Hepatocyte (in vitro differentiated cells): ENCODE measurements at regions not wholly inside any gene's neighbourhood (a gene's known extent, or its start where the extent isn't known, plus 50 kb on each side); places are given as distances from the start of the nearest gene placed in this dataset.
A peak's percentile ranks its signal among the peaks of the same experiment; 100 is the strongest.

ENCODE experiments used
- DNase-seq: peaks from one replicate; pipeline ENCODE4 v3.0.0-alpha.2; 2016; ENCODE audit warnings: low spot score
- H2AFZ ChIP-seq: fragments of 200-600 bp; sonication (generic); 2 replicates; pipeline ENCODE4 v1.6.0; 2016; ENCODE audit warnings: antibody characterized with exemption, mild to moderate bottlenecking
- H3K27ac ChIP-seq: fragments of 200-600 bp; sonication (generic); 2 replicates; pipeline ENCODE4 v1.5.1; 2016; ENCODE audit warnings: mild to moderate bottlenecking
- H3K27me3 ChIP-seq: fragments of 200-600 bp; sonication (generic); 2 replicates; pipeline ENCODE4 v1.6.1; 2016
- H3K36me3 ChIP-seq: fragments of 200-600 bp; sonication (generic); replicated peaks from 2 replicates; pipeline ENCODE4 v1.5.1; 2016; ENCODE audit warnings: low read depth; ENCODE audit not compliant: insufficient read depth
- H3K4me1 ChIP-seq: fragments of 200-600 bp; sonication (generic); 2 replicates; pipeline ENCODE4 v1.5.1; 2016; ENCODE audit warnings: mild to moderate bottlenecking, moderate library complexity; ENCODE audit not compliant: insufficient read depth
- H3K4me2 ChIP-seq: fragments of 200-600 bp; sonication (generic); 2 replicates; pipeline ENCODE4 v1.6.0; 2016
- H3K4me3 ChIP-seq: fragments of 200-600 bp; sonication (generic); 2 replicates; pipeline ENCODE4 v1.5.1; 2016; ENCODE audit warnings: mild to moderate bottlenecking
- H3K79me2 ChIP-seq: fragments of 200-600 bp; sonication (generic); 2 replicates; pipeline ENCODE4 v1.6.0; 2017; ENCODE audit warnings: mild to moderate bottlenecking
- H3K9me2 ChIP-seq: fragments of 200-600 bp; sonication (generic); replicated peaks from 2 replicates; pipeline ENCODE4 v1.6.0; 2017; ENCODE audit warnings: mild to moderate bottlenecking; ENCODE audit not compliant: insufficient read depth
- H3K9me3 ChIP-seq: fragments of 200-600 bp; sonication (generic); 2 replicates; pipeline ENCODE4 v1.5.1; 2016; ENCODE audit warnings: low read depth, mild to moderate bottlenecking
- H4K20me1 ChIP-seq: fragments of 200-600 bp; sonication (generic); 2 replicates; pipeline ENCODE4 v1.6.0; 2016; ENCODE audit warnings: mild to moderate bottlenecking; ENCODE audit not compliant: insufficient read depth, poor library complexity, severe bottlenecking
- CTCF ChIP-seq: fragments of 200-600 bp; sonication (generic); IDR thresholded peaks from 2 replicates; pipeline ENCODE4 v1.5.1; 2016; ENCODE audit warnings: antibody characterized with exemption, mild to moderate bottlenecking; ENCODE audit not compliant: poor library complexity
- EZH2 ChIP-seq: fragments of 200-600 bp; sonication (generic); IDR thresholded peaks from 2 replicates; pipeline ENCODE4 v1.6.1; 2016; ENCODE audit warnings: antibody characterized with exemption, mild to moderate bottlenecking, borderline replicate concordance
- EZH2phosphoT487 ChIP-seq: fragments of 200-600 bp; sonication (generic); IDR thresholded peaks from one replicate; pipeline ENCODE4 v1.6.1; 2018; ENCODE audit warnings: antibody characterized with exemption, mild to moderate bottlenecking, low read depth, moderate library complexity; ENCODE audit not compliant: unreplicated experiment, severe bottlenecking
- WGBS: methylation state at CpG from one replicate; pipeline ENCODE4 v1.1.6; 2016; ENCODE audit warnings: low lambda C conversion rate; ENCODE audit errors: missing lambda C conversion rate; 5-methylcytosine and 5-hydroxymethylcytosine counted together

- Histone ChIP-seq H3K9me2 (no peaks in the 10 kb centered on the region), H2AFZ (no peak overlapping the region), H3K27me3 (no peaks in the 10 kb centered on the region), H3K9me3 (no peaks in the 10 kb centered on the region), H3K79me2 (no peaks in the 10 kb centered on the region), H3K27ac (peak overlapping the region; percentile 78), H3K4me1 (peaks cover 4% of the 10 kb centered on the region), H3K4me2 (no peak overlapping the region), H4K20me1 (no peaks in the 10 kb centered on the region), H3K4me3 (no peak overlapping the region), H3K36me3 (no peaks in the 10 kb centered on the region)
- no peak for DNase-seq
- no peak for TF ChIP-seq EZH2
- TF ChIP-seq EZH2phosphoT487: no peak
- no peak for TF ChIP-seq CTCF
- 89% methylated on average over 4 of the region's 4 CpGs for WGBS
Measured at GRCh38 chr7:46206476-46207060, 285.5 kb upstream of the IGFBP3 start.

GRCh38 chr7:46205478-46205877 lies 284.4 kb upstream of the IGFBP3 start:
- Histone ChIP-seq H3K4me2 (no peak overlapping the region), H4K20me1 (no peaks in the 10 kb centered on the region), H3K36me3 (no peaks in the 10 kb centered on the region), H2AFZ (no peak overlapping the region), H3K4me1 (peaks cover 4% of the 10 kb centered on the region), H3K9me2 (no peaks in the 10 kb centered on the region), H3K27me3 (no peaks in the 10 kb centered on the region), H3K79me2 (no peaks in the 10 kb centered on the region), H3K27ac (peak overlapping the region; percentile 78), H3K4me3 (no peak overlapping the region), H3K9me3 (no peaks in the 10 kb centered on the region)
- 75% methylated on average over 5 of the region's 5 CpGs for WGBS
- TF ChIP-seq CTCF (no peak), EZH2 (no peak), EZH2phosphoT487 (no peak)
- peak; percentile 60 for DNase-seq

GRCh38 chr7:46203926-46204325 lies 282.9 kb upstream of the IGFBP3 start:
- no peak for TF ChIP-seq CTCF
- TF ChIP-seq EZH2: no peak
- TF ChIP-seq EZH2phosphoT487: no peak
- 94% methylated on average over 7 of the region's 7 CpGs for WGBS
- Histone ChIP-seq H2AFZ (no peak overlapping the region), H3K4me2 (no peak overlapping the region), H3K36me3 (no peaks in the 10 kb centered on the region), H4K20me1 (no peaks in the 10 kb centered on the region), H3K9me2 (no peaks in the 10 kb centered on the region), H3K79me2 (no peaks in the 10 kb centered on the region), H3K9me3 (no peaks in the 10 kb centered on the region), H3K27ac (no peak overlapping the region), H3K4me1 (peaks cover 4% of the 10 kb centered on the region), H3K4me3 (no peak overlapping the region), H3K27me3 (no peaks in the 10 kb centered on the region)
- no peak for DNase-seq
